Common myeloid progenitor, CD34-positive (primary cell): ENCODE measurements at regions not wholly inside any gene's neighbourhood (a gene's known extent, or its start where the extent isn't known, plus 50 kb on each side); places are given as distances from the start of the nearest gene placed in this dataset.
A peak's percentile ranks its signal among the peaks of the same experiment; 100 is the strongest.

Source experiments
- CTCF ChIA-PET: fragments of 350-600 bp; sonication (Branson Sonifier 250); formaldehyde crosslinking; loops from one replicate; lab custom pipeline; 2021; ENCODE audit warnings: antibody characterized with exemption; lab: Charles Lee
- POLR2A ChIA-PET: fragments of 350-600 bp; sonication (Branson Sonifier 250); formaldehyde crosslinking; loops from one replicate; lab custom pipeline; 2021; ENCODE audit warnings: antibody characterized with exemption; lab: Charles Lee
- DNase-seq, 3 donors: peaks; one replicate each; pipeline versions ENCODE4 v3.0.0 to v3.0.0-alpha.2; 2013
- H3K27ac ChIP-seq, 2 experiments: 1 replicate in 1 of 2; 2 replicates in 1 of 2; pipeline ENCODE4 v1.7.0; 2013; ENCODE audit warnings: inconsistent platforms in 2 of 2, low read length in 2 of 2, mild to moderate bottlenecking in 2 of 2, low read depth in 1 of 2, moderate library complexity in 1 of 2; ENCODE audit not compliant: severe bottlenecking in 2 of 2, insufficient read depth in 1 of 2, poor library complexity in 1 of 2
- H3K27me3 ChIP-seq, 5 experiments: replicated peaks in 2 of 5; 1 replicate in 3 of 5; 2 replicates in 2 of 5; pipeline versions ENCODE4 v1.6.1 to v1.7.0; 2013; ENCODE audit warnings: low read length in 4 of 5, mild to moderate bottlenecking in 2 of 5, moderate library complexity in 2 of 5, inconsistent platforms in 1 of 5; ENCODE audit not compliant: insufficient read depth in 5 of 5, control insufficient read depth in 4 of 5
- H3K36me3 ChIP-seq, 4 experiments: 1 replicate in 2 of 4; 2 replicates in 2 of 4; pipeline versions ENCODE4 v1.6.1 to v1.7.0; 2013; ENCODE audit warnings: low read length in 3 of 4, control low read depth in 1 of 4, mild to moderate bottlenecking in 1 of 4; ENCODE audit not compliant: control insufficient read depth in 4 of 4, insufficient read depth in 4 of 4
- H3K4me1 ChIP-seq, 4 experiments: 1 replicate in 3 of 4; 2 replicates in 1 of 4; pipeline versions ENCODE4 v1.6.1 to v1.7.1; 2013; ENCODE audit warnings: low read length in 3 of 4, mild to moderate bottlenecking in 3 of 4, control low read depth in 1 of 4, inconsistent platforms in 1 of 4, moderate library complexity in 1 of 4; ENCODE audit not compliant: control insufficient read depth in 4 of 4, insufficient read depth in 4 of 4; ENCODE audit errors: control extremely low read depth in 1 of 4
- H3K4me3 ChIP-seq, 7 experiments: 1 replicate in 4 of 7; 2 replicates in 3 of 7; pipeline versions ENCODE4 v1.5.1 to v1.7.0; 2013; ENCODE audit warnings: mild to moderate bottlenecking in 7 of 7, low read length in 6 of 7, moderate library complexity in 6 of 7, inconsistent platforms in 2 of 7, low read depth in 2 of 7, control low read depth in 1 of 7; ENCODE audit not compliant: insufficient read depth in 4 of 7, control insufficient read depth in 1 of 7; ENCODE audit errors: extremely low read depth in 1 of 7
- H3K9me3 ChIP-seq, 5 experiments: 1 replicate in 4 of 5; 2 replicates in 1 of 5; pipeline versions ENCODE4 v1.6.1 to v1.7.1; 2013; ENCODE audit warnings: low read length in 4 of 5, mild to moderate bottlenecking in 2 of 5, inconsistent platforms in 1 of 5, low read depth in 1 of 5, moderate library complexity in 1 of 5; ENCODE audit not compliant: control insufficient read depth in 4 of 5, insufficient read depth in 2 of 5; ENCODE audit errors: control extremely low read depth in 1 of 5
- WGBS: methylation state at CpG from one replicate; pipeline ENCODE4 v1.1.5; 2013; ENCODE audit not compliant: insufficient coverage; 5-methylcytosine and 5-hydroxymethylcytosine counted together

DNA sequence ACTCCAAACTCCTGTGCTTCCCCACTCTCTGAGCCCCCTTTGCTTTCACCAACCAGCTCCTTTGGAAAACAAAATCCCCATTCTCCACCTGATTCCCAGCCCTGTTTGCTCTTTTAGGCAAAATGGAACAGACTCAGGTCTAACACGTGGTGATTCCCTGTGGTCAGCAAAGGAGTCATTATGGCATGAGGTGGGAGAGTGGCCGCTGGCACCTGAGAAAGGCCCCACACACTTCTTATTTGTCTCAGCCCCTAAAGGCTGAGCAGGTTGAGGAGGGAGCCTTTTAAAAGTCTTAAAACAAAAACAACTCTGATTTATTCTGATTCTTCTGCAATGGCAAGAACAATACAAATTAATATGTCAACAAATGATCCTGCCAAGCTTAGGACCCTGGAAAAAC is 401.2 kb downstream of the TNS1 start:
- ChIA-PET CTCF (interaction anchor here (0.6 to 0.8 kb wide), 2 partner anchors 160 to 1181 kb away, joined by 3 read pairs; no protein-coding TSS in a partner anchor), POLR2A (no interaction called here)
- Histone ChIP-seq H3K4me3 (no peak overlapping the region), H3K27me3 (peaks cover 0 to 13% (median 5%) of the 10 kb centered on the region in 5 experiments), H3K4me1 (peaks cover 0 to 4% (median 0%) of the 10 kb centered on the region in 4 experiments), H3K36me3 (no peaks in the 10 kb centered on the region), H3K9me3 (no peaks in the 10 kb centered on the region), H3K27ac (no peak overlapping the region)
- WGBS, result 60% methylated on average over 1 of the region's 2 CpGs
- no peak for DNase-seq

DNA sequence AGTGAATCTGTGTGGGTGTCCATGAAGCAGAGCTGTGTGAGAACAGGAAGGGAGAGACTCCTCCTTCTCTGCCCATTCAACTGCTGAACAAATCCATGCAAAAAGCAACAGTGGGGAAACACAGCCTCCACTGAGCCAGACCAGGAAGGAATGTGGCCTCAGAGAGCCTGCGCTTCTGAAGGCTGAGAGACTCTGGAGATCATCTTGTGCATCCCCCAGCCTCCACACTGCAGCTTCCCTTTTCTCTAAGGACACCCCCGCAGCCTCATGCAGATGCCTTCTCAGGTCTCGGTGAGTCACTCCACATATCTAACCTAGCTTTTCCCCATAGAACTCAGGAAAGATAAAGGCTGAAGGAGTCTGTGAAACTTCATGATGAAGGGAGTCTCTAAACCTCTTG is 402.9 kb downstream of the TNS1 start:
- ChIA-PET POLR2A (no interaction called here), CTCF (no interaction called here)
- Histone ChIP-seq H3K4me1 (no peaks in the 10 kb centered on the region), H3K27ac (no peak overlapping the region), H3K9me3 (no peaks in the 10 kb centered on the region), H3K27me3 (peaks cover 0 to 13% (median 5%) of the 10 kb centered on the region in 5 experiments), H3K36me3 (no peaks in the 10 kb centered on the region), H3K4me3 (no peak overlapping the region)
- DNase-seq, result no peak
- 100% methylated on average over 1 of the region's 3 CpGs for WGBS

- 95% methylated on average over 3 of the region's 6 CpGs for WGBS
- no peaks in the 10 kb centered on the region for H3K9me3 ChIP-seq
- H3K36me3 ChIP-seq, result peaks cover 0 to 2% (median 0%) of the 10 kb centered on the region in 4 experiments
- H3K4me3 ChIP-seq, result no peak overlapping the region
- H3K4me1 ChIP-seq, result peaks cover 0 to 11% (median 8%) of the 10 kb centered on the region in 4 experiments
- peaks cover 0 to 13% (median 5%) of the 10 kb centered on the region in 5 experiments for H3K27me3 ChIP-seq
- DNase-seq, result no peak
- ChIA-PET POLR2A (no interaction called here), CTCF (no interaction called here)
- no peak overlapping the region for H3K27ac ChIP-seq
These were observed 405.1 kb downstream of the TNS1 start for GRCh38 chr2:217597681-217598080.

DNA sequence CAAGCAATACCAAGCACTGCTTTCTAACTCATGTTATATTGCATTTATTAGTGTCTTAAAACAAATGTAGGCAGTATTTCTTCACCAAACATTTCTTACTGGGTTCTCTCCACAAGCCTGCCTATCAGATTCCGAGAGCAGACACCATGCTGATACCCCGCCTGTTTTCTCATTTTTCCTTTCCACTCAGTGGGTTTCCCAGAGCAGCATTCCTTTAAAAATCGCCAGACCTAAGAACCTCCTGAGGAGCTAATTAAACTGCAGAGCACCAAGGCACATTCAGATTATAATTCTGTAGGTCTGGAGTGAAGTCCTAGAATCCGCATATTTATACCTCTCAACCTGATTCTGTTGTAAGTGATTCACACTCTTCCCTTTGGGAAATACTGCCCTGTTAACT is 405.6 kb downstream of the TNS1 start:
- DNase-seq, result no peak
- POLR2A ChIA-PET, result no interaction called here
- CTCF ChIA-PET, result no interaction called here
- no peak overlapping the region for H3K27ac ChIP-seq
- H3K9me3 ChIP-seq, result no peaks in the 10 kb centered on the region
- peaks cover 0 to 10% (median 5%) of the 10 kb centered on the region in 5 experiments for H3K27me3 ChIP-seq
- H3K4me1 ChIP-seq, result peaks cover 0 to 11% (median 8%) of the 10 kb centered on the region in 4 experiments
- H3K36me3 ChIP-seq, result peaks cover 0 to 2% (median 0%) of the 10 kb centered on the region in 4 experiments
- no peak overlapping the region for H3K4me3 ChIP-seq
- WGBS, result 90% methylated on average over 3 of the region's 4 CpGs

DNA sequence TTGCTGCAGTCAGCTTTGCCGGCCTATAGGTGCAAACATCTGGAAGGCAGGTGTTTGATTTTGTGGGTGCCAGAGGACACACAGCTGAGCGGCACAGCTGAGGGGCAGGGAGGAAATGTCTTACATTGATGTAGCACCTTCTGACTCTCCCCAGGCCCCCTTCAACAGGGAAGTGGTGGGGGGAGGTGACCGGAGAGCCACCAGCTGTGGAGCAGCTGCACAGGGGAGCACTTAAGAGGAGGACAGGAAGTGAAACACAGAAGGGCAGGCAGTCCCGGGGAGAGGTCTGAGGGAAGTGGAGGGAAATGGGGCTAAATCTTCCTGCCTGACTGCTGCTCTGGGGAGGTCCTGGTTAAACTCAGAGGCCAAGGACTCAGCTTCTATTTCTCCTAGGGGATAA is 409.1 kb downstream of the TNS1 start:
- peaks cover 0 to 3% (median 0%) of the 10 kb centered on the region in 5 experiments for H3K9me3 ChIP-seq
- DNase-seq, result peak in 2 of 3 donors; percentile 17 to 23
- H3K27ac ChIP-seq, result no peak overlapping the region
- 30% methylated on average over 4 of the region's 4 CpGs for WGBS
- CTCF ChIA-PET, result interaction anchor here (0.9 kb wide), 1 partner anchor 21 kb away, joined by 4 read pairs; no protein-coding TSS in a partner anchor
- H3K4me3 ChIP-seq, result peak overlapping the region in 1 of 7 experiments; percentile 10
- peaks cover 0 to 2% (median 0%) of the 10 kb centered on the region in 4 experiments for H3K36me3 ChIP-seq
- POLR2A ChIA-PET, result no interaction called here
- peaks cover 0 to 11% (median 8%) of the 10 kb centered on the region in 4 experiments for H3K4me1 ChIP-seq
- H3K27me3 ChIP-seq, result no peaks in the 10 kb centered on the region

DNA sequence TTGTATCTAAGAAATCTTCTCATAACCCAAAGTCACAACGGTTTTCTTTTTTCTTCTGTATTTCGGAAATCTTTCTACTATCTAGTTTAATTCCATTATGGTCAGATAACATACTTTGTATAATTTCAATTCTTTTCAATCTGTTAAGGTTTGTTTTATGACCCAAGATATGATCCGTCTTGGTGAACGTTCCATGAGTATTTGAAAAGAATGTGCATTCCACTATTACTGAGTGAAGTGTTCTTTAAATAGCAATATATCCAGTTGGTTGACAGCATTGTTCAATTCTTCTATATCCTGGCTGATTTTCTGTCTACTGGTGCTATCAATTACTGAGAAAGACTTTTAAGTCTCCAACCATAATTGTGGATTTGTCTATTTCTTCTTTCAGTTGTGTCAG is 414.5 kb downstream of the TNS1 start:
- WGBS, result no CpG with 5 or more reads among the region's 4 CpGs

GRCh38 chr2:217585362-217585761 is 417.4 kb downstream of the TNS1 start:
- no peak overlapping the region for H3K27ac ChIP-seq
- no peak overlapping the region for H3K4me3 ChIP-seq
- H3K4me1 ChIP-seq, result no peaks in the 10 kb centered on the region
- H3K9me3 ChIP-seq, result peaks cover 0 to 4% (median 0%) of the 10 kb centered on the region in 5 experiments
- peaks cover 0 to 6% (median 4%) of the 10 kb centered on the region in 5 experiments for H3K27me3 ChIP-seq
- 87% methylated on average over 2 of the region's 3 CpGs for WGBS
- CTCF ChIA-PET, result no interaction called here
- no peak for DNase-seq
- H3K36me3 ChIP-seq, result no peaks in the 10 kb centered on the region
- POLR2A ChIA-PET, result no interaction called here

More for the DNA sequence above, 414.5 kb downstream of the TNS1 start:
- H3K36me3 ChIP-seq, result no peaks in the 10 kb centered on the region
- H3K4me3 ChIP-seq, result no peak overlapping the region
- no peaks in the 10 kb centered on the region for H3K4me1 ChIP-seq
- no peak for DNase-seq
- CTCF ChIA-PET, result no interaction called here
- POLR2A ChIA-PET, result no interaction called here
- H3K27ac ChIP-seq, result no peak overlapping the region
- peaks cover 0 to 3% (median 0%) of the 10 kb centered on the region in 5 experiments for H3K9me3 ChIP-seq
- H3K27me3 ChIP-seq, result peaks cover 0 to 6% (median 4%) of the 10 kb centered on the region in 5 experiments
